ENCODE measurements at regions not wholly inside any gene's neighbourhood (a gene's known extent, or its start where the extent isn't known, plus 50 kb on each side); places are given as distances from the start of the nearest gene placed in this dataset.

GRCh38 chr1:191151321-191151807 lies 673.7 kb upstream of the BRINP3 start (continued):
- peak; percentile 88 for TF ChIP-seq ZBTB33 (CRISPR knock-in tag; IDR thresholded peaks at IDR 0.05)
- TF ChIP-seq HMG20A (CRISPR knock-in tag; conservative IDR thresholded peaks at IDR 0.05) = no peak

DNA sequence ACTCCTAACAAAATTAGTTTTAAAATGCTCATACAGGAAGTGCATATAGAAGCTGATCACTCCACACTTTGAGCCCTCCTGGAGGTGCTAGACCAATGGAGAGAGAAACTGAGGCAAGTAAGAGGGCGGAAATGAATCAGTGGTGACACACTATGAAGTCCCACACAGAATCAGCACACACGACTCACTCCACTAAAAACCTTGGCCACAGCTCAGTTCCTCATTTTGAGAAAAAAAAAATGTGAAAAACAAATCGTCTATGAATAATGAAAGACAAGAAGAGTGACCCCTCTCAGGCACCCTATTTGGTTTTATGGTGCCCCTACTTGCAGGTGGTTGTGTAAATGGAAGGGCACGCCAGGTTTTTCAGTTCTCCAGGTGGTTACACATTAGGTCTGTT lies 675.1 kb upstream of the BRINP3 start:
- intact Hi-C loops (cut with micrococcal nuclease) (no loop called here), in situ Hi-C loops (cut with MboI) (no loop called here)
- Histone ChIP-seq H3K9me3 (replicated peaks; ENCODE audit: control insufficient read depth, insufficient read depth, low read depth, low read length) (0 out of 2 replicates have a peak, but pooled peaks cover 4% of the 10 kb centered on the region), H3K27me3 (ENCODE audit: control insufficient read depth in 2 of 2, insufficient read depth in 2 of 2, low read length in 2 of 2) (no peaks in the 10 kb centered on the region), H3K4me2 (ENCODE audit: insufficient read depth, low read length) (no peak overlapping the region; the same call in 1 of the 2 replicates), H2AFZ (ENCODE audit: low read depth, low read length) (peak overlapping the region; percentile 72; the same call in 1 of the 2 replicates), H3K4me3 (no peak overlapping the region), H4K20me1 (replicated peaks; ENCODE audit: control insufficient read depth, insufficient read depth, low read length) (no peaks in the 10 kb centered on the region), H3K27ac (ENCODE audit: extremely low read depth, low read depth, low read length) (no peak overlapping the region), H3K4me1 (replicated peaks in 1 of 2; ENCODE audit: control insufficient read depth in 2 of 2, insufficient read depth in 2 of 2, low read length in 2 of 2) (no peaks in the 10 kb centered on the region), H3K9ac (ENCODE audit: insufficient read depth in 1 of 2, low read depth in 2 of 2, low read length in 2 of 2) (no peak overlapping the region), H3K36me3 (ENCODE audit: control insufficient read depth, insufficient read depth, low read length) (no peaks in the 10 kb centered on the region), H3K9me1 (ENCODE audit: control insufficient read depth, insufficient read depth, low read length) (no peaks in the 10 kb centered on the region), H3K79me2 (ENCODE audit: control insufficient read depth, insufficient read depth, low read length) (no peaks in the 10 kb centered on the region)
- TF ChIP-seq E2F6 (IDR thresholded peaks at IDR 0.05; ENCODE audit: borderline replicate concordance in 1 of 2, extremely low read depth in 1 of 2, insufficient read depth in 1 of 2, insufficient read length in 1 of 2, low read depth in 1 of 2, low read length in 1 of 2, poor library complexity in 1 of 2, severe bottlenecking in 1 of 2) = no peak
- TF ChIP-seq SPI1 (IDR thresholded peaks at IDR 0.05; ENCODE audit: borderline replicate concordance, low read depth, low read length) = 0 out of 2 replicates have a peak, but pooled peaks have one; percentile 48
- BruUV-seq (replicated peaks) = no TSS peak
- no peak for DNase-seq (ENCODE audit: extremely low read depth in 1 of 4, low spot score in 3 of 4)
- ATAC-seq = no peak
- CTCF ChIA-PET (ENCODE audit: low intra/inter-chr PET ratio) = no interaction called here
- 20% methylated on average over 4 of the region's 4 CpGs for WGBS (ENCODE audit: insufficient coverage, low coverage, missing lambda C conversion rate)
- POLR2A ChIA-PET = no interaction called here
- FAIRE-seq = no peak
